Right lobe of liver (tissue), 6 donors: ENCODE measurements at regions not wholly inside any gene's neighbourhood (a gene's known extent, or its start where the extent isn't known, plus 50 kb on each side); places are given as distances from the start of the nearest gene placed in this dataset.

ENCODE experiments used
- ATAC-seq, 4 donors: fragments of 200-7000 bp; cut with Tn5 transposase; one replicate each; pipeline ENCODE4 v1.9.1; 2020; ENCODE audit warnings: mild to moderate bottlenecking in 4 of 4, moderate library complexity in 4 of 4
- DNase-seq, 3 donors: peaks; one replicate each; pipeline ENCODE4 v3.0.0-alpha.2; 2020
- H3K27ac ChIP-seq, 3 donors: fragments of 200-600 bp; one replicate each; pipeline ENCODE4 v1.8.0; 2022
- H3K27me3 ChIP-seq, 2 donors: fragments of 200-600 bp; one replicate each; pipeline ENCODE4 v1.8.0; 2022
- H3K36me3 ChIP-seq, 4 donors: fragments of 200-600 bp; sonication (generic) in 1 of 4; one replicate each; pipeline versions ENCODE4 v1.5.1 to v1.8.0; 2017 to 2022; ENCODE audit warnings: control low read depth in 1 of 4
- H3K4me1 ChIP-seq, 4 donors: fragments of 200-600 bp; sonication (generic) in 1 of 4; one replicate each; pipeline versions ENCODE4 v1.5.1 to v1.8.0; 2017 to 2022; ENCODE audit warnings: control low read depth in 1 of 4
- H3K4me3 ChIP-seq, 3 donors: fragments of 200-600 bp; one replicate each; pipeline ENCODE4 v1.8.0; 2022
- H3K9me3 ChIP-seq, 4 donors: fragments of 200-600 bp; sonication (generic) in 1 of 4; one replicate each; pipeline versions ENCODE4 v1.5.1 to v1.8.0; 2017 to 2022; ENCODE audit warnings: control low read depth in 1 of 4
- CTCF ChIP-seq, 4 donors: fragments of 200-600 bp in 3 of 4; fragments of 450-650 bp in 1 of 4; IDR thresholded peaks; one replicate each; pipeline versions ENCODE4 v1.5.1 to v1.8.0; 2016 to 2022; ENCODE audit warnings: antibody characterized with exemption in 4 of 4, mild to moderate bottlenecking in 2 of 4
- POLR2A ChIP-seq: fragments of 450-650 bp; IDR thresholded peaks from one replicate; pipeline ENCODE4 v1.6.1; 2017; ENCODE audit warnings: antibody characterized with exemption, mild to moderate bottlenecking
- WGBS: methylation state at CpG from one replicate; pipeline ENCODE4 v1.1.6; 2018; ENCODE audit warnings: low coverage, low lambda C conversion rate; ENCODE audit not compliant: insufficient coverage; ENCODE audit errors: missing lambda C conversion rate; 5-methylcytosine and 5-hydroxymethylcytosine counted together
- intact Hi-C, 2 donors: fragments of 100-400 bp; cut with DNase I; formaldehyde crosslinking; loops; one replicate each; pipeline versions ENCODE4 v1.11.2 to v1.14.1; 2022
- donor health status: DM: no; HTN: yes; CAD: no.
- donor health status: DM: no; HTN: no; CAD: no.
- donor health status: DM: no; HTN: no; CAD: no.
- donor health status: DM: no; HTN: yes; CAD: no.
- donor health status: DM: no; HTN: yes; CAD: no.

DNA sequence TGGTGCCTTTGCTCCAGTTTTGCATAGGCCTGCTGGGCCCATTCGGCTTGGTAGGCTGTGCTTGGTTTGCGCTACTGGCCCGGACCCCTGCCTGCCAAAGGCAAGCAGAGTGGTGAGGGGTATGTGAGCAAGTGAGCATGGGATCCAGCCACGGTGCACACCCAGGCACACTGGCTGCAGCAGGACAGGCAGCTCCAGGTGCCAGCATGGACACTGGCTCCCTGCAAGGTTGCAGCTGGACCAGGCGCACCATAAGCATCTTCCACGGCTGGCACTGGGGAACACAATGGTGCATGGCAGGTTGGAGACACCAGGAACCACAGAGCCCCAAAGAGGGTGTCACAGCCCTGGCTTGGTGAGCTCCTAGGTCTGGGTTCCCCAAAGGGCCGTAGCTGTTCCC lies 693.5 kb upstream of the PTBP2 start:
- ATAC-seq (peak in 1 of 4 donors; percentile 16), DNase-seq (peak in 1 of 3 donors; percentile 52)
- Histone ChIP-seq H3K27ac (no peak overlapping the region), H3K9me3 (no peaks in the 10 kb centered on the region), H3K4me3 (no peak overlapping the region), H3K36me3 (no peaks in the 10 kb centered on the region), H3K27me3 (no peaks in the 10 kb centered on the region), H3K4me1 (no peaks in the 10 kb centered on the region)
- WGBS: 88% methylated on average over 1 of the region's 7 CpGs
- TF ChIP-seq CTCF (IDR thresholded peaks at IDR 0.05) (no peak), POLR2A (no peak)
- intact Hi-C loops: no loop called here

DNA sequence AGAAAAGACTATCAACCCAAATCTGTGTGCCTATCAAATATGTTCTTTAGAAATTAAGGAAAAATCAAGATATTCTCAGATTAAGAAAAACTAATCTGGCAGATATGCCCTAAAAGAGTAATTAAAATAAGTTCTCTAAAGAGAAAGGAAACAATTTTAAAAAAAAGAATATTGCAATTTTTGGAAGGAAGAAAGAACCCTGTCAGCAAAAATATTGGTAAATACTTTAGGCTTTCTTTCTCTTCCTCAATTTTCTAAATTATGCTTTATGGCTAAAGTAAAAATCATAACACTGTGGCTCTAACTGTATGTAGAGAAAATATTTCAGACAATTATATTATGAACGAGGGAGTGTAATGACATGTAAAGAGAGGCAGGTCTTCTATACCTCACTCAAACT lies 691.3 kb upstream of the PTBP2 start:
- TF ChIP-seq CTCF (IDR thresholded peaks at IDR 0.05): no peak
- no peak for TF ChIP-seq POLR2A

GRCh38 chr1:96034006-96034405 lies 687.6 kb upstream of the PTBP2 start:
- Histone ChIP-seq H3K4me3 (no peak overlapping the region), H3K27me3 (no peaks in the 10 kb centered on the region), H3K27ac (no peak overlapping the region), H3K4me1 (no peaks in the 10 kb centered on the region), H3K36me3 (no peaks in the 10 kb centered on the region), H3K9me3 (no peaks in the 10 kb centered on the region)
- WGBS: 21% methylated on average over 2 of the region's 2 CpGs
- ATAC-seq: no peak
- intact Hi-C loops: no loop called here
- DNase-seq: no peak
- TF ChIP-seq POLR2A (no peak), CTCF (IDR thresholded peaks at IDR 0.05) (no peak)

More for the DNA sequence above, 691.3 kb upstream of the PTBP2 start:
- H3K4me3 ChIP-seq: no peak overlapping the region
- intact Hi-C loops: no loop called here
- H3K9me3 ChIP-seq: no peaks in the 10 kb centered on the region
- H3K27me3 ChIP-seq: no peaks in the 10 kb centered on the region
- DNase-seq (no peak), ATAC-seq (no peak)
- H3K4me1 ChIP-seq: no peaks in the 10 kb centered on the region
- no peaks in the 10 kb centered on the region for H3K36me3 ChIP-seq
- H3K27ac ChIP-seq: no peak overlapping the region
- WGBS: 53% methylated on average over 1 of the region's 1 CpG

DNA sequence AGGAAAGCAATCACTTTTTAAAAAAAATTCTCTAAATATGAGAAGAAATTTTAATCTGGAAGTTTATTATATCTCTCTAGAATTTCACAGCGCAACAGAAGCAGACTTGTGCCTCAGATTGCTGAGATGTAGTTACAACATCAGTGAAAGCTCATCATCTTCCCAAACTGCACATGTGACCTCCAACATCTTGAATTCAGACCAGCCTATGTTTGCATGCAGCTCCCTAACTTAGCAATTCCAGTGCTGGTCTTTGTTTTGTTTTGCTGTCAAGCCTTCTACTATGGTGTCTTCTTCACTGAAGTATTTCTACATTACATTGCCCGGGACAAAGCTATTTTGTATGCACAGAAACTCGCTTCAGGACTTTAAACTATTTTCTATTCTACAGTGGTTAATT lies 684.8 kb upstream of the PTBP2 start:
- DNase-seq (no peak), ATAC-seq (no peak)
- 73% methylated on average over 3 of the region's 3 CpGs for WGBS
- Histone ChIP-seq H3K9me3 (no peaks in the 10 kb centered on the region), H3K36me3 (no peaks in the 10 kb centered on the region), H3K4me3 (no peak overlapping the region), H3K27me3 (no peaks in the 10 kb centered on the region), H3K27ac (no peak overlapping the region), H3K4me1 (no peaks in the 10 kb centered on the region)
- intact Hi-C loops: no loop called here
- TF ChIP-seq CTCF (IDR thresholded peaks at IDR 0.05): no peak
- no peak for TF ChIP-seq POLR2A

DNA sequence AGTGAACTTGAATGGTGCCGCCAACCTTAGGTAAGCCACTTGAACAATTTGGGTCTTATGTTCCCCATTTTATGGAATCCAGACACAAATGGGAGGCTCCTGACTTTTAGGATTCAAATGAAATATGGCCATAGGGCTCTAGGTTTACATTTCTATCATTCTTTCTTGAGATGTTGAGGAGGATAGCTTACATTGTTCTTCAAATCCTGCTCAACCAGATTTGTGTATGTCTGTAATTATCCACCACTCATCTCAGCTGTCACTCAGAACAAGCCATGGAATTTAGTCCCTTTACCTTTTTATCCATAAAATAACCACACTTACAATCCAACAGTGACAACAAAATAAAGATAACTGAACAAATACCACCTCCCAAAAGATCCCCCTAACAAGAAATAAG lies 682.9 kb upstream of the PTBP2 start:
- Histone ChIP-seq H3K4me1 (no peaks in the 10 kb centered on the region), H3K27me3 (no peaks in the 10 kb centered on the region), H3K27ac (no peak overlapping the region), H3K9me3 (no peaks in the 10 kb centered on the region), H3K36me3 (no peaks in the 10 kb centered on the region), H3K4me3 (no peak overlapping the region)
- 71% methylated on average over 1 of the region's 1 CpG for WGBS
- intact Hi-C loops: no loop called here
- ATAC-seq: no peak
- no peak for DNase-seq
- no peak for TF ChIP-seq CTCF (IDR thresholded peaks at IDR 0.05)
